Mesendoderm (in vitro differentiated cells): ENCODE measurements at regions not wholly inside any gene's neighbourhood (a gene's known extent, or its start where the extent isn't known, plus 50 kb on each side); places are given as distances from the start of the nearest gene placed in this dataset.
"Not testable (repeated sequence)": the region's sequence is repeated elsewhere in the genome, so short reads cannot be mapped to it uniquely, and the experiment has no call there.

Experiments
- DNase-seq: peaks from one replicate; pipeline ENCODE4 v3.0.0; 2013
- H2AK5ac ChIP-seq: 2 replicates; pipeline ENCODE4 v1.6.1; 2013; ENCODE audit warnings: low read length, inconsistent platforms
- H2BK120ac ChIP-seq: 2 replicates; pipeline ENCODE4 v1.6.1; 2013; ENCODE audit warnings: low read depth, mild to moderate bottlenecking, low read length, moderate library complexity, mixed read lengths
- H2BK15ac ChIP-seq: replicated peaks from 2 replicates; pipeline ENCODE4 v1.6.1; 2013; ENCODE audit warnings: low read depth, mild to moderate bottlenecking, moderate library complexity
- H2BK5ac ChIP-seq: 2 replicates; pipeline ENCODE4 v1.6.1; 2013; ENCODE audit warnings: low read length, inconsistent platforms
- H3K18ac ChIP-seq: 2 replicates; pipeline ENCODE4 v1.6.1; 2013; ENCODE audit warnings: mild to moderate bottlenecking, low read length, mixed read lengths
- H3K23ac ChIP-seq: one replicate; pipeline ENCODE4 v1.6.1; 2013; ENCODE audit warnings: low read length
- H3K27ac ChIP-seq: 2 replicates; pipeline ENCODE4 v1.5.1; 2013; ENCODE audit warnings: low read depth, mild to moderate bottlenecking, inconsistent platforms, low read length, moderate library complexity
- H3K27me3 ChIP-seq: 2 replicates; pipeline ENCODE4 v1.6.1; 2013; ENCODE audit warnings: low read length, control low read depth, mild to moderate bottlenecking, inconsistent platforms; ENCODE audit not compliant: insufficient read depth, poor library complexity
- H3K36me3 ChIP-seq: 2 replicates; pipeline ENCODE4 v1.6.1; 2013; ENCODE audit warnings: low read length, inconsistent platforms; ENCODE audit not compliant: control insufficient read depth, insufficient read depth
- H3K4ac ChIP-seq: one replicate; pipeline ENCODE4 v1.6.1; 2013; ENCODE audit warnings: low read depth, mild to moderate bottlenecking, low read length, moderate library complexity
- H3K4me1 ChIP-seq: 2 replicates; pipeline ENCODE4 v1.6.1; 2013; ENCODE audit warnings: low read depth, low read length, inconsistent platforms; ENCODE audit not compliant: control insufficient read depth
- H3K4me2 ChIP-seq: 2 replicates; pipeline ENCODE4 v1.6.1; 2013; ENCODE audit warnings: low read length
- H3K4me3 ChIP-seq: 2 replicates; pipeline ENCODE4 v1.5.1; 2013; ENCODE audit warnings: mild to moderate bottlenecking, low read length
- H3K56ac ChIP-seq: one replicate; pipeline ENCODE4 v1.6.1; 2013; ENCODE audit warnings: low read length
- H3K79me1 ChIP-seq: 2 replicates; pipeline ENCODE4 v1.6.1; 2013; ENCODE audit warnings: low read length, inconsistent platforms
- H3K79me2 ChIP-seq: 2 replicates; pipeline ENCODE4 v1.6.1; 2013; ENCODE audit warnings: mild to moderate bottlenecking, low read length; ENCODE audit not compliant: control insufficient read depth, insufficient read depth
- H3K9ac ChIP-seq: 2 replicates; pipeline ENCODE4 v1.6.1; 2013; ENCODE audit warnings: low read length, inconsistent platforms
- H4K5ac ChIP-seq: one replicate; pipeline ENCODE4 v1.6.1; 2013; ENCODE audit warnings: low read length
- H4K8ac ChIP-seq: one replicate; pipeline ENCODE4 v1.6.1; 2013; ENCODE audit warnings: low read depth, mild to moderate bottlenecking, control low read depth, low read length, moderate library complexity
- WGBS: extraction: QIAGEN DNeasy Blood & Tissue Kit; methylation state at CpG from one replicate; pipeline ENCODE4 v1.1.7; 2013; ENCODE audit warnings: low lambda C conversion rate, missing lambda C conversion rate; ENCODE audit not compliant: insufficient coverage; ENCODE audit errors: extremely low coverage; 5-methylcytosine and 5-hydroxymethylcytosine counted together

DNA sequence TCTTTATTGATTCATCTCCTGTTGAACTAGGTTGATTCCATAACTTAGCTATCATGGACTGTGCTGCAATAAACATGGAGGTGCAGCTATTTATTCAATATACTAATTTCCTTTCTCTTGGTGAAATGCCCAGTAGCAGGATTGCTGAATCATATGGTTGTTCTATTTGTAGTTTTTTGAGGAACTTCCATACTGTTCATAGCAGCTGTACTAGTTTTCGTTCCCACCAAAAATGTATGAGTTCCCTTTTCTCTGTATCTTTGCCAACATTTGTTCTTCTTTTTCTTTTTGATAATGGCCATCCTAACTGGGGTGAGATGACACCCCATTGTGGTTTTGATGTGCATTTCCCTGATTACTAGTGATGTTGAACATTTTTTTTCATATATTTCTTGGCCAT lies 87.2 kb upstream of the NAV2 start:
- H3K9ac ChIP-seq: no peak overlapping the region
- no peak overlapping the region for H3K4me3 ChIP-seq
- no peak overlapping the region for H2AK5ac ChIP-seq
- H3K36me3 ChIP-seq: no peaks in the 10 kb centered on the region
- H2BK15ac ChIP-seq: no peak overlapping the region
- H3K79me1 ChIP-seq: no peaks in the 10 kb centered on the region
- no CpG with 5 or more reads among the region's 1 CpG for WGBS
- no peak overlapping the region for H2BK120ac ChIP-seq
- H3K4me2 ChIP-seq: no peak overlapping the region
- no peaks in the 10 kb centered on the region for H3K4me1 ChIP-seq
- H3K79me2 ChIP-seq: no peaks in the 10 kb centered on the region
- H3K23ac ChIP-seq: no peak overlapping the region
- no peak overlapping the region for H4K5ac ChIP-seq
- H3K27me3 ChIP-seq: no peaks in the 10 kb centered on the region
- H2BK5ac ChIP-seq: no peak overlapping the region
- no peak overlapping the region for H3K56ac ChIP-seq
- no peak overlapping the region for H3K18ac ChIP-seq
- H3K4ac ChIP-seq: no peak overlapping the region
- DNase-seq: no peak
- no peak overlapping the region for H3K27ac ChIP-seq
- no peak overlapping the region for H4K8ac ChIP-seq

DNA sequence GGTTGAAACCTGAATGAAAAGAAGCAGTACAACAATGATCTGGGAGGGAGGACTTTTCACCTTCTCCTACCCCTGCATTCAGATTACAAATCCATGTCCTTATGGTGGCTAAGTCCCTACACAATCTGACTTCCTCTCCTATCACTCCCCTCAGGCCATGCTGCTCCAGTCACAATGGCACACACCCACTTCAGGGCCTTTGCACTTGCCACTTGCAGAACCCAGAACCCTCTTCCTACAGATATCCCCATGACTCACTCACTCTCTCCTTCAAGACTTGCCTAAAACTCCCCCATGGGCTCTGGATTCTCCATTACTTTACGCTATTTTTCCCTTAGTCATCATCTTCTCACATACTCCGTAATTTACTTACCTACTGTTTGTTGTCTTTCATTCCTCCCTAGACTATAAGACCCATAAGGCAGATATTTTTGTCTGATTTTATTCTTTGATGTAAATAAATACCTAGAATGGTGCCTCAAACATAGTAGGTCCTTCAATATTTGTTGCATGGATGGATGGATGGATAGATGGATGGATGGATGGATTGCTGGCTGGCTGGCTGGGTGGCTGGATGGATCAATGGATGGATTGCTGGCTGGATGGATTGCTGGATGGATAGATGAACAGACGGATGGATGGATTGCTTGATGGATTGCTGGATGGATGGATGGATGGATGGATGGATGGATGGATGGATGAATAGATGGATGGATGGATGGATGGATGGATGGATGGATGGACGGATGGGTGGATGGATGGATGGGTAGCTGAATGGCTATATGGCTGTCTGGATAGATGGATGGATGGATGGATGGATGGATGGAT lies 94.7 kb upstream of the NAV2 start:
- no peak overlapping the region for H2BK120ac ChIP-seq
- no peak overlapping the region for H3K4ac ChIP-seq
- no CpG with 5 or more reads among the region's 4 CpGs for WGBS
- no peak overlapping the region for H3K18ac ChIP-seq
- no peak for DNase-seq
- H3K9ac ChIP-seq: no peak overlapping the region
- no peak overlapping the region for H4K8ac ChIP-seq
- no peak overlapping the region for H3K4me3 ChIP-seq
- H3K4me2 ChIP-seq: no peak overlapping the region
- H2BK5ac ChIP-seq: no peak overlapping the region
- H4K5ac ChIP-seq: no peak overlapping the region
- no peaks in the 10 kb centered on the region for H3K79me1 ChIP-seq
- H3K56ac ChIP-seq: no peak overlapping the region
- H3K4me1 ChIP-seq: no peaks in the 10 kb centered on the region
- H2AK5ac ChIP-seq: no peak overlapping the region
- no peak overlapping the region for H3K27ac ChIP-seq
- H2BK15ac ChIP-seq: no peak overlapping the region
- no peaks in the 10 kb centered on the region for H3K79me2 ChIP-seq
- no peaks in the 10 kb centered on the region for H3K36me3 ChIP-seq
- no peaks in the 10 kb centered on the region for H3K27me3 ChIP-seq
- no peak overlapping the region for H3K23ac ChIP-seq

DNA sequence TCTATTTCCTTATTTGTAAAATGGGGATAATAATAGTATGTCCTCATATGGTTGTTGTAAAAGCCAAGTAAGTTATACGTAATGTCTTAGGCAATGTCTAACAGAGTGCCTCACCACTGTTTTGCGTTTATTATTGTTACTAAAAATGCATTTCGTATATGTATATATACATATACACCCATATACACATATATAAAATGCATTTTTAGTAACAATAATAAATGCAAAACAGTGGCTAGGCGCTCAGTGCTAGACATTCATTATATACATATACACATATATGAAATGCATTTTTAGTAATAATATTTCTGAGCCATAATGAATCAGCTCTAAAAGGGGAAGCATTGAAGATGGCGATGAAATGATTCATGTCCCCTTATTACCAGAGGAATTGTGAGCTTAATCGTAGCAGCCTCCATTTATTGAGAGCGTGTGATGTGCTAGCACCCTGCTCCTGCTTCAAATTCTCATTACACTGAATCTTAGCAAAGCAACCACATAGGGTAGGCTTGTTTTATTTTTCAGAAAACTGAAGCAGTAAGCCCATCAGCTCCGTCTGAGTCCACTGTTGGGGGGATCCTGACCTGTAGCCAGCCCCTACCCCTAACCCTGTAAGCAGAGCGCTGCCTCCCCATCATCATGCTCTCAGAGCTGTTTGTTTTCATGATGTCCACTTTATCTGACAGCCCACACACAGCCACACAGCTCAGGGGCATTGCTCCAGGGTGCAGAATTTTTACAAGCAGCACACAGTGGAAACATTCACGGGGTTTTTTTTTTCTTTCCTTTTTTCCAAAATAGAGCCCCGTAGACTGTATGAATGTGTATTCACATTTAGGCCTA lies 97.1 kb upstream of the NAV2 start:
- H3K79me2 ChIP-seq: no peaks in the 10 kb centered on the region

DNA sequence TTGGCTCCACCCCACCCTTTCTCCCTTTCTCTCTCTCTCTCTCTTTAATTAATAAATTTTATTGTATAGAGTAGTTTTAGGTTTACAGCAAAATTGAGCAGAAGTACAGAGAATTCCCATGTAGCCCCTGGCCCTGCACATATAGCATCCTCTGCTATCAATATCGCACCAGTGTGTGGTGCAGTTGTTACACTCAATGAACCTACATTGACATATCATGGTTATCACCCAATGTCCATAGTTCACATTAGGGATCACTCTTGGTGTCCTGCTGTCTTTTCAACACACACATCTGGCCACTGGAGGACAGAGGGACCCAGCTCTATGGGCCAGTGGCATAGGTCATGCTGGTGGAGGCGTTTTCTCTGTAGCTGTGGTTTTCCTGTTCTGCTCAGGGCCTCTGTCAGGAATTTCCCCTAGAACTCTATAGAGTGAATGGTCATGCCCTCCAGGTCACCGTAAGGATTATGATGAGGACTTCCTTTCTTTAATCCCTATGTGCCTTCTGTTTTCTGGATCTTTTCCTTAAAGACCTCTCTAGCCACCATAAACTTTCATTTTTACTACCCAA lies 98.2 kb upstream of the NAV2 start:
- Histone ChIP-seq H3K4me1 (no peaks in the 10 kb centered on the region), H2BK120ac (no peak overlapping the region), H3K18ac (no peak overlapping the region), H3K27ac (no peak overlapping the region), H3K27me3 (no peaks in the 10 kb centered on the region), H3K9ac (no peak overlapping the region), H2BK5ac (no peak overlapping the region), H3K23ac (no peak overlapping the region), H3K79me1 (no peaks in the 10 kb centered on the region), H3K79me2 (no peaks in the 10 kb centered on the region), H4K8ac (no peak overlapping the region), H3K56ac (no peak overlapping the region), H3K36me3 (no peaks in the 10 kb centered on the region), H3K4me2 (no peak overlapping the region), H2AK5ac (no peak overlapping the region), H2BK15ac (no peak overlapping the region), H3K4ac (no peak overlapping the region), H3K4me3 (no peak overlapping the region), H4K5ac (no peak overlapping the region)
- no peak for DNase-seq
- no CpG with 5 or more reads among the region's 3 CpGs for WGBS

More for the DNA sequence above, 97.1 kb upstream of the NAV2 start:
- WGBS: no CpG with 5 or more reads among the region's 11 CpGs
- H3K4ac ChIP-seq: no peak overlapping the region
- no peak overlapping the region for H3K18ac ChIP-seq
- H4K5ac ChIP-seq: no peak overlapping the region
- H3K79me1 ChIP-seq: no peaks in the 10 kb centered on the region
- H3K4me2 ChIP-seq: no peak overlapping the region
- H2BK120ac ChIP-seq: no peak overlapping the region
- no peak overlapping the region for H3K9ac ChIP-seq
- H2BK5ac ChIP-seq: no peak overlapping the region
- no peaks in the 10 kb centered on the region for H3K36me3 ChIP-seq
- H2BK15ac ChIP-seq: no peak overlapping the region
- H3K4me1 ChIP-seq: no peaks in the 10 kb centered on the region
- no peaks in the 10 kb centered on the region for H3K27me3 ChIP-seq
- no peak overlapping the region for H3K23ac ChIP-seq
- H3K56ac ChIP-seq: no peak overlapping the region
- no peak overlapping the region for H3K27ac ChIP-seq
- H2AK5ac ChIP-seq: no peak overlapping the region
- H3K4me3 ChIP-seq: no peak overlapping the region
- DNase-seq: no peak
- H4K8ac ChIP-seq: no peak overlapping the region

DNA sequence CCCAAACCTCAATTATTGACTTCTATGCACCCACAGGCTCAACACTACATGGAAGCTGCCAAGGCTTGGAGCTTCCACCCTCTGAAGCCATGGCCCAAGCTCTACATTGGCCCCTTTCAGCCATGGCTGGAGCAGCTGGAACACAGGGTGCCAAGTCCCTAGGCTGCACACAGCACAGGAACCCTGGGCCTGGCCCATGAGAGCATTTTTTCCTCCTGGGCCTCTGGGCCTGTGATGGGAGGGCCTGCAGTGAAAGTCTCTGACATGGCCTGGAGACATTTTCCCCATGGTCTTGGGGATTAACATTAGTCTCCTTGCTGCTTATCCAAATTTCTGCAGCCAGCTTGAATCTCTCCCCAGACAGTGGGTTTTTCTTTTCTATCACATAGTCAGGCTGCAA lies 100.6 kb upstream of the NAV2 start:
- not testable (repeated sequence) for H3K27ac ChIP-seq, H3K56ac ChIP-seq, DNase-seq, H3K27me3 ChIP-seq, H4K5ac ChIP-seq, H3K9ac ChIP-seq, H2BK5ac ChIP-seq, H3K18ac ChIP-seq, H3K79me1 ChIP-seq, H2BK15ac ChIP-seq, H2BK120ac ChIP-seq, H3K79me2 ChIP-seq, H3K23ac ChIP-seq, H4K8ac ChIP-seq, H3K4me1 ChIP-seq, H3K4me2 ChIP-seq, H3K36me3 ChIP-seq, H3K4ac ChIP-seq, H3K4me3 ChIP-seq, H2AK5ac ChIP-seq
